H9 (cell line): ENCODE measurements at regions not wholly inside any gene's neighbourhood (a gene's known extent, or its start where the extent isn't known, plus 50 kb on each side); places are given as distances from the start of the nearest gene placed in this dataset.

Source experiments
- DNase-seq: peaks from one replicate; pipeline ENCODE4 v3.0.0-alpha.2; 2017
- H2AFZ ChIP-seq: one replicate; pipeline ENCODE4 v1.6.1; 2013; ENCODE audit warnings: mild to moderate bottlenecking, low read length, control low read depth, moderate library complexity
- H2AK5ac ChIP-seq: 2 replicates; pipeline ENCODE4 v1.6.1; 2013; ENCODE audit warnings: low read length, control low read depth, mixed read lengths; ENCODE audit not compliant: insufficient read length
- H2BK120ac ChIP-seq: one replicate; pipeline ENCODE4 v1.6.1; 2013; ENCODE audit warnings: low read depth, mild to moderate bottlenecking, low read length, control low read depth, inconsistent platforms; ENCODE audit not compliant: poor library complexity, severe bottlenecking
- H2BK12ac ChIP-seq: 2 replicates; pipeline ENCODE4 v1.6.1; 2013; ENCODE audit warnings: low read length, control low read depth, mixed read lengths, low read depth; ENCODE audit not compliant: insufficient read length
- H2BK15ac ChIP-seq: 2 replicates; pipeline ENCODE4 v1.6.1; 2013; ENCODE audit warnings: low read depth, low read length, control low read depth
- H2BK20ac ChIP-seq: one replicate; pipeline ENCODE4 v1.6.1; 2013; ENCODE audit warnings: low read depth, mild to moderate bottlenecking, low read length, control low read depth, inconsistent platforms; ENCODE audit not compliant: poor library complexity, severe bottlenecking
- H2BK5ac ChIP-seq: 2 replicates; pipeline ENCODE4 v1.6.1; 2013; ENCODE audit warnings: low read length, control low read depth, mixed read lengths; ENCODE audit not compliant: insufficient read length
- H3K14ac ChIP-seq: 2 replicates; pipeline ENCODE4 v1.6.1; 2013; ENCODE audit warnings: low read length, control low read depth; ENCODE audit not compliant: insufficient read depth
- H3K18ac ChIP-seq: 2 replicates; pipeline ENCODE4 v1.6.1; 2013; ENCODE audit warnings: low read depth, mild to moderate bottlenecking, mixed read lengths, low read length, control low read depth; ENCODE audit not compliant: insufficient read length
- H3K23ac ChIP-seq: 2 replicates; pipeline ENCODE4 v1.6.1; 2013; ENCODE audit warnings: low read length, control low read depth, mixed read lengths, low read depth; ENCODE audit not compliant: insufficient read length
- H3K23me2 ChIP-seq: 2 replicates; pipeline ENCODE4 v1.6.1; 2013; ENCODE audit warnings: low read depth, mild to moderate bottlenecking, mixed read lengths, low read length, control low read depth; ENCODE audit not compliant: insufficient read length, poor library complexity, severe bottlenecking
- H3K27ac ChIP-seq: 2 replicates; pipeline ENCODE4 v1.5.1; 2013; ENCODE audit warnings: low read length, control low read depth, mixed read lengths, low read depth; ENCODE audit not compliant: insufficient read length
- H3K27me3 ChIP-seq: 2 replicates; pipeline ENCODE4 v1.6.1; 2013; ENCODE audit warnings: low read length, control low read depth, inconsistent platforms; ENCODE audit not compliant: insufficient read depth
- H3K4ac ChIP-seq: 2 replicates; pipeline ENCODE4 v1.6.1; 2013; ENCODE audit warnings: low read depth, mild to moderate bottlenecking, control low read depth, inconsistent platforms, low read length, moderate library complexity
- H3K4me1 ChIP-seq: 2 replicates; pipeline ENCODE4 v1.6.1; 2013; ENCODE audit warnings: low read length, control low read depth, inconsistent platforms; ENCODE audit not compliant: insufficient read depth
- H3K4me2 ChIP-seq: 2 replicates; pipeline ENCODE4 v1.6.1; 2013; ENCODE audit warnings: low read length, control low read depth, mixed read lengths; ENCODE audit not compliant: insufficient read length, insufficient read depth
- H3K56ac ChIP-seq: 2 replicates; pipeline ENCODE4 v1.6.1; 2013; ENCODE audit warnings: low read depth, mild to moderate bottlenecking, mixed read lengths, low read length, control low read depth; ENCODE audit not compliant: insufficient read length
- H3K79me1 ChIP-seq: 2 replicates; pipeline ENCODE4 v1.6.1; 2013; ENCODE audit warnings: low read depth, mild to moderate bottlenecking, moderate library complexity, low read length, control low read depth, inconsistent platforms; ENCODE audit not compliant: insufficient read depth, poor library complexity, severe bottlenecking
- H3K79me2 ChIP-seq: 2 replicates; pipeline ENCODE4 v1.6.1; 2013; ENCODE audit warnings: low read length, control low read depth, inconsistent platforms; ENCODE audit not compliant: insufficient read depth
- H3K9ac ChIP-seq: 2 replicates; pipeline ENCODE4 v1.6.1; 2013; ENCODE audit warnings: low read length, control low read depth, mixed read lengths; ENCODE audit not compliant: insufficient read length; ENCODE audit errors: extremely low read depth
- H3K9me3 ChIP-seq: one replicate; pipeline ENCODE4 v1.6.1; 2013; ENCODE audit warnings: low read depth, low read length, inconsistent platforms; ENCODE audit not compliant: control insufficient read depth
- H3T11ph ChIP-seq: one replicate; pipeline ENCODE4 v1.6.1; 2013; ENCODE audit warnings: mild to moderate bottlenecking, low read length, control low read depth, inconsistent platforms
- H4K20me1 ChIP-seq: one replicate; pipeline ENCODE4 v1.6.1; 2013; ENCODE audit not compliant: control insufficient read depth, insufficient read length, insufficient read depth
- H4K5ac ChIP-seq: 2 replicates; pipeline ENCODE4 v1.6.1; 2013; ENCODE audit warnings: low read depth, mild to moderate bottlenecking, mixed read lengths, low read length, control low read depth; ENCODE audit not compliant: insufficient read length
- H4K8ac ChIP-seq: replicated peaks from 2 replicates; pipeline ENCODE4 v1.6.1; 2013; ENCODE audit warnings: low read length, control low read depth, mixed read lengths, low read depth; ENCODE audit not compliant: insufficient read length
- H4K91ac ChIP-seq: 2 replicates; pipeline ENCODE4 v1.6.1; 2013; ENCODE audit warnings: low read depth, mild to moderate bottlenecking, moderate library complexity, mixed read lengths, low read length, control low read depth; ENCODE audit not compliant: insufficient read length
- H3K27ac Mint-ChIP-seq, 3 experiments: 2 replicates in 2 of 3; 3 replicates in 1 of 3; pipeline ENCODE4 v1.8.0; 2020 to 2021; ENCODE audit warnings: mixed read lengths in 3 of 3, mild to moderate bottlenecking in 1 of 3, moderate library complexity in 1 of 3
- H3K27me3 Mint-ChIP-seq: 2 replicates; pipeline ENCODE4 v1.8.0; 2021; ENCODE audit warnings: low read depth, mild to moderate bottlenecking, moderate library complexity, mixed read lengths
- H3K36me3 Mint-ChIP-seq, 3 experiments: 2 replicates in 2 of 3; 3 replicates in 1 of 3; pipeline ENCODE4 v1.8.0; 2020 to 2021; ENCODE audit warnings: low read depth in 3 of 3, mixed read lengths in 3 of 3; ENCODE audit not compliant: insufficient read depth in 1 of 3
- H3K4me1 Mint-ChIP-seq, 2 experiments: 2 replicates each; pipeline ENCODE4 v1.8.0; 2020; ENCODE audit warnings: mixed read lengths in 2 of 2
- H3K4me3 Mint-ChIP-seq, 2 experiments: 2 replicates in 1 of 2; 3 replicates in 1 of 2; pipeline ENCODE4 v1.8.0; 2020 to 2021; ENCODE audit warnings: mild to moderate bottlenecking in 2 of 2, mixed read lengths in 2 of 2, moderate library complexity in 1 of 2
- H3K9me3 Mint-ChIP-seq, 2 experiments: 2 replicates in 1 of 2; 3 replicates in 1 of 2; pipeline ENCODE4 v1.8.0; 2020; ENCODE audit warnings: mild to moderate bottlenecking in 2 of 2, mixed read lengths in 2 of 2, moderate library complexity in 1 of 2
- WGBS: extraction: QIAGEN DNeasy Blood & Tissue Kit; methylation state at CpG from one replicate; pipeline ENCODE4 v1.1.7; 2013; ENCODE audit warnings: missing lambda C conversion rate, low lambda C conversion rate, mixed read lengths; ENCODE audit not compliant: insufficient read length; ENCODE audit errors: extremely low coverage; 5-methylcytosine and 5-hydroxymethylcytosine counted together
- TF ChIP-seq, protein P1 (sequence below): fragments of 200-600 bp; sonication (generic); conservative IDR thresholded peaks from 3 replicates; pipeline ENCODE4 v1.8.0; 2021; ENCODE audit warnings: antibody characterized with exemption, mild to moderate bottlenecking

DNA sequence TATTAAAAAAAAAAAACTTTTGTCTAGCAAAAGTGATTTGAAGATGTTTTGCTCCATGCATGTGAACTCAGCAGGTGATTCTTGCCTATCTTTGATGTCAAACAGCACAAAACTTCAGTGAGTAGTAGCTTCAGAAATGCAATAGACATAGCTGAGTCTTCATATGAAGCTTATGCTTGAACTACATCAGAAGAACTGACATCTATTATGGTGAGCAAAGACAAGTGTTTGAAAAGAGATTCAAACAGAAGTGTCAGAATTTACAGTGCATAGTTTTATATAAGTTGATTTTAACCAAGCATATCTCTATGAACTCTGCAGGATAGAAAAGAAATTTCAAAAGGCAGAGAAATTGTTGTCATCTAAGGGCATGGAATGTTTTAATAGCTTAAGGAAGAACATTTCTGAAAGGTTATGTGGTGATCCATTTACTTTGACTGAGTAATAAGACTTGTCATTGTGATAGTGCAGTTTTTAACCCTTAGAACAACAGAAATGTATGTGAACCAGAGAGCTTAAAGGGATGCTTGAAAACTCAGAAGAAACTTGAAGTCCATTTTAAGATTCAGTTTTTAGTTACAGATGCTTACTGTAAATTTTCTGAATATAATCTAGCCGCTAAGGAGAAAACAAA lies 351.4 kb downstream of the MDFIC start:
- Histone ChIP-seq H2BK15ac (no peak overlapping the region), H3K14ac (no peak overlapping the region), H3T11ph (no peak overlapping the region), H3K23ac (no peak overlapping the region), H2BK12ac (no peak overlapping the region), H3K79me2 (no peaks in the 10 kb centered on the region), H3K4me1 (no peaks in the 10 kb centered on the region), H4K20me1 (no peaks in the 10 kb centered on the region), H3K27me3 (no peaks in the 10 kb centered on the region), H4K91ac (no peak overlapping the region), H3K4me2 (no peak overlapping the region), H2AK5ac (no peak overlapping the region), H3K56ac (no peak overlapping the region), H3K23me2 (no peaks in the 10 kb centered on the region), H2BK5ac (no peak overlapping the region), H3K27ac (no peak overlapping the region), H2BK20ac (no peak overlapping the region), H3K9ac (no peak overlapping the region), H3K79me1 (no peaks in the 10 kb centered on the region), H3K9me3 (no peaks in the 10 kb centered on the region), H4K8ac (no peak overlapping the region), H2BK120ac (no peak overlapping the region), H4K5ac (no peak overlapping the region), H3K18ac (no peak overlapping the region), H3K4ac (no peak overlapping the region), H2AFZ (no peak overlapping the region)
- Mint-ChIP-seq H3K4me3 (no peak overlapping the region), H3K27me3 (peaks cover 9% of the 10 kb centered on the region), H3K4me1 (no peaks in the 10 kb centered on the region), H3K36me3 (no peaks in the 10 kb centered on the region), H3K9me3 (no peaks in the 10 kb centered on the region), H3K27ac (no peak overlapping the region)
- WGBS, result no CpG with 5 or more reads among the region's 1 CpG
- TF ChIP-seq, protein P1, sequence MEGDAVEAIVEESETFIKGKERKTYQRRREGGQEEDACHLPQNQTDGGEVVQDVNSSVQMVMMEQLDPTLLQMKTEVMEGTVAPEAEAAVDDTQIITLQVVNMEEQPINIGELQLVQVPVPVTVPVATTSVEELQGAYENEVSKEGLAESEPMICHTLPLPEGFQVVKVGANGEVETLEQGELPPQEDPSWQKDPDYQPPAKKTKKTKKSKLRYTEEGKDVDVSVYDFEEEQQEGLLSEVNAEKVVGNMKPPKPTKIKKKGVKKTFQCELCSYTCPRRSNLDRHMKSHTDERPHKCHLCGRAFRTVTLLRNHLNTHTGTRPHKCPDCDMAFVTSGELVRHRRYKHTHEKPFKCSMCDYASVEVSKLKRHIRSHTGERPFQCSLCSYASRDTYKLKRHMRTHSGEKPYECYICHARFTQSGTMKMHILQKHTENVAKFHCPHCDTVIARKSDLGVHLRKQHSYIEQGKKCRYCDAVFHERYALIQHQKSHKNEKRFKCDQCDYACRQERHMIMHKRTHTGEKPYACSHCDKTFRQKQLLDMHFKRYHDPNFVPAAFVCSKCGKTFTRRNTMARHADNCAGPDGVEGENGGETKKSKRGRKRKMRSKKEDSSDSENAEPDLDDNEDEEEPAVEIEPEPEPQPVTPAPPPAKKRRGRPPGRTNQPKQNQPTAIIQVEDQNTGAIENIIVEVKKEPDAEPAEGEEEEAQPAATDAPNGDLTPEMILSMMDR, result no peak
- no peak for DNase-seq
